ENCODE measurements at regions not wholly inside any gene's neighbourhood (a gene's known extent, or its start where the extent isn't known, plus 50 kb on each side); places are given as distances from the start of the nearest gene placed in this dataset.

DNA sequence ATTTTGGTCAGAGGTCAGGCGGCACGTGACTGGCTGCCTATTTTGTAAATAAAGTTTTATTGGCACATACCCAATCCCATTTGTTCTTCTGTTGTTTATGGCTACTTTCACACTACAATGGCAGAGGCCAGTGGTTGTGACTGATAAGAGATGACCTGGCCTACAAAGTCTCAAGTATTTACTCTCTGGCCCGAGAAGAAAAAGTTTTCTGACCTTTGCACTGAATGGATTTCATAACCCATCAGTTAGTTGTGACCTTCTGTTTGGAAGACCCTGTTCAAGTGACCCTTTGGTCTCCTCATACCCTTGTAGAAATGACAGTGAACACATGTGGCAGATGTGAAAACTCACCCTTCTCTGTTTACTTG is 121.4 kb upstream of the MGAT5 start:
- H4K20me1 ChIP-seq (ENCODE audit: control insufficient read depth, extremely low read depth, insufficient read depth, low read length) = peaks cover 1% of the 10 kb centered on the region
- H3K27ac ChIP-seq (ENCODE audit: insufficient read depth, low read length) = no peak overlapping the region
- no peak overlapping the region for H3K9ac ChIP-seq (ENCODE audit: insufficient read depth, low read length)
- H3K4me2 ChIP-seq (ENCODE audit: extremely low read depth, insufficient read depth, low read length) = no peak overlapping the region
- H3K79me2 ChIP-seq (ENCODE audit: control insufficient read depth, insufficient read depth, low read length) = peaks cover 65% of the 10 kb centered on the region
- H3K4me1 ChIP-seq (ENCODE audit: control insufficient read depth, extremely low read depth, insufficient read depth, low read length) = peaks cover 16% of the 10 kb centered on the region
- DNase-seq (ENCODE audit: low read depth in 2 of 2) = no peak
- H3K9me3 ChIP-seq (ENCODE audit: control insufficient read depth, insufficient read depth, low read depth, low read length) = no peaks in the 10 kb centered on the region
- TF ChIP-seq, protein P1, sequence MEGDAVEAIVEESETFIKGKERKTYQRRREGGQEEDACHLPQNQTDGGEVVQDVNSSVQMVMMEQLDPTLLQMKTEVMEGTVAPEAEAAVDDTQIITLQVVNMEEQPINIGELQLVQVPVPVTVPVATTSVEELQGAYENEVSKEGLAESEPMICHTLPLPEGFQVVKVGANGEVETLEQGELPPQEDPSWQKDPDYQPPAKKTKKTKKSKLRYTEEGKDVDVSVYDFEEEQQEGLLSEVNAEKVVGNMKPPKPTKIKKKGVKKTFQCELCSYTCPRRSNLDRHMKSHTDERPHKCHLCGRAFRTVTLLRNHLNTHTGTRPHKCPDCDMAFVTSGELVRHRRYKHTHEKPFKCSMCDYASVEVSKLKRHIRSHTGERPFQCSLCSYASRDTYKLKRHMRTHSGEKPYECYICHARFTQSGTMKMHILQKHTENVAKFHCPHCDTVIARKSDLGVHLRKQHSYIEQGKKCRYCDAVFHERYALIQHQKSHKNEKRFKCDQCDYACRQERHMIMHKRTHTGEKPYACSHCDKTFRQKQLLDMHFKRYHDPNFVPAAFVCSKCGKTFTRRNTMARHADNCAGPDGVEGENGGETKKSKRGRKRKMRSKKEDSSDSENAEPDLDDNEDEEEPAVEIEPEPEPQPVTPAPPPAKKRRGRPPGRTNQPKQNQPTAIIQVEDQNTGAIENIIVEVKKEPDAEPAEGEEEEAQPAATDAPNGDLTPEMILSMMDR (conservative IDR thresholded peaks at IDR 0.05 in 1 of 2, IDR thresholded peaks at IDR 0.05 in 1 of 2; ENCODE audit: low read depth in 1 of 2, low read length in 2 of 2) = no peak
- TF ChIP-seq EZH2 (IDR thresholded peaks at IDR 0.05; ENCODE audit: low read length, missing control alignments) = no peak
- no peaks in the 10 kb centered on the region for H3K27me3 ChIP-seq (ENCODE audit: control insufficient read depth, insufficient read depth, low read length)
- H2AFZ ChIP-seq (ENCODE audit: low read length) = no peak overlapping the region
- H3K36me3 ChIP-seq (ENCODE audit: control insufficient read depth, insufficient read depth, low read length) = no peaks in the 10 kb centered on the region
- no peak overlapping the region for H3K4me3 ChIP-seq (replicated peaks in 1 of 4; ENCODE audit: control extremely low read depth in 1 of 4, insufficient read depth in 1 of 4, low read depth in 3 of 4, low read length in 4 of 4)

DNA sequence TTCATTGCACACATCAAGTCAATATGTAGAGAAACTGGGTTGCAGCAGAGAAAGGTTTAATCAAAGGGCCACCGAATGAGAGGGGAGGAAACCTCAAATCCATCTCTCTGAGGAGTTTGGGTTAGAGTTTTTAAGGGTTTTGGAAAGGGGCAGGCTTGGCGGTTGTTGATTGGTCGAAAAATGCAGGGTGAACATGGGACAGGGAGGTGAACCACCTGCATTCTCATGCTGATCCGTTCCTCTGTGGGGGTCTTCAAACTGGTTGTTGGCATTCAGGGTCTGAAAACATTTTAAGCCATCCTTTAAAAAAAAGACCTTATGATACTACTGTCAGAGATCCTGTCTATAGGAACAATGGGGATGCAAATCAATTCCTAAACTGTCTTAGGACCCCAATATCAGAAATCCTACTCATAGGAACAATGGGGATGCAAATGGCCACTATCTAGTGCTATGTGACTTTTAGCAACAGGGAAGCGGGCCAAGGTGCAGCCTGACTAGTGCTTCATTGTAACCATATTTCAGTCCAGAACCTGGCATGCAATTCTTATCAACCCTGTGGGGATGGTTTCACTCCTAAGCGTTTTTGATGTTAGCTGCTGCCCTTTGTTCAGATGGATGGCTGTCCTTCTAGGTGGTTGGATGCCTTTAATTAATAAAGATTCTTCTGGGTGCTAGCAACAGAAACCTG is 120.1 kb upstream of the MGAT5 start:
- H3K36me3 ChIP-seq (ENCODE audit: control insufficient read depth, insufficient read depth, low read length) = no peaks in the 10 kb centered on the region
- H2AFZ ChIP-seq (ENCODE audit: low read length) = no peak overlapping the region
- H3K27me3 ChIP-seq (ENCODE audit: control insufficient read depth, insufficient read depth, low read length) = no peaks in the 10 kb centered on the region
- no peak overlapping the region for H3K27ac ChIP-seq (ENCODE audit: insufficient read depth, low read length)
- no peak overlapping the region for H3K4me2 ChIP-seq (ENCODE audit: extremely low read depth, insufficient read depth, low read length)
- H3K4me1 ChIP-seq (ENCODE audit: control insufficient read depth, extremely low read depth, insufficient read depth, low read length) = peaks cover 24% of the 10 kb centered on the region
- TF ChIP-seq, protein P1 (conservative IDR thresholded peaks at IDR 0.05 in 1 of 2, IDR thresholded peaks at IDR 0.05 in 1 of 2; ENCODE audit: low read depth in 1 of 2, low read length in 2 of 2) = no peak
- TF ChIP-seq EZH2 (IDR thresholded peaks at IDR 0.05; ENCODE audit: low read length, missing control alignments) = no peak
- H3K4me3 ChIP-seq (replicated peaks in 1 of 4; ENCODE audit: control extremely low read depth in 1 of 4, insufficient read depth in 1 of 4, low read depth in 3 of 4, low read length in 4 of 4) = no peak overlapping the region
- peaks cover 1% of the 10 kb centered on the region for H4K20me1 ChIP-seq (ENCODE audit: control insufficient read depth, extremely low read depth, insufficient read depth, low read length)
- peaks cover 67% of the 10 kb centered on the region for H3K79me2 ChIP-seq (ENCODE audit: control insufficient read depth, insufficient read depth, low read length)
- H3K9ac ChIP-seq (ENCODE audit: insufficient read depth, low read length) = no peak overlapping the region
- no peak for DNase-seq (ENCODE audit: low read depth in 2 of 2)
- no peaks in the 10 kb centered on the region for H3K9me3 ChIP-seq (ENCODE audit: control insufficient read depth, insufficient read depth, low read depth, low read length)

DNA sequence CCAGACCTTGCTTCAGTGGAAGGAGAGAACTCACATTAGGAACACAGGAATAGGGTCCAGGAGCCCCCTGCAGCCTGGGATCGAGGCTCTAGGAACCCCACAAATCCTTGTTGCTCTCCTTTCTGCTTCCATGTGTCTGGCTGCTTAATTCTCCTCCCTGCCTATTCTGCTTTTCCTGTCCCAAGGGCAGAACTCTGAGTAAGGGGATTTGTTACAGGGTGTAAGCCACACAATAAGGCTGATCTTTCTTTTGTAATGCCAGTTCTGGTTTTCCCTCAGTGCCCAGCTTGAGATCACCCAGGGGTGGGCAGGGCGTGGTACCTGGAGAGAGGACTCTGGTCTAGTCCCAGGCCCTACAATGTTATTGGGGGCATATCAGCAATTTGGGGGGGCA is 119.6 kb upstream of the MGAT5 start:
- H3K9me3 ChIP-seq (ENCODE audit: control insufficient read depth, insufficient read depth, low read depth, low read length) = no peaks in the 10 kb centered on the region
- no peak overlapping the region for H3K4me2 ChIP-seq (ENCODE audit: extremely low read depth, insufficient read depth, low read length)
- no peak for DNase-seq (ENCODE audit: low read depth in 2 of 2)
- H3K27me3 ChIP-seq (ENCODE audit: control insufficient read depth, insufficient read depth, low read length) = no peaks in the 10 kb centered on the region
- no peak overlapping the region for H3K27ac ChIP-seq (ENCODE audit: insufficient read depth, low read length)
- no peak overlapping the region for H3K9ac ChIP-seq (ENCODE audit: insufficient read depth, low read length)
- peaks cover 1% of the 10 kb centered on the region for H4K20me1 ChIP-seq (ENCODE audit: control insufficient read depth, extremely low read depth, insufficient read depth, low read length)
- H3K4me1 ChIP-seq (ENCODE audit: control insufficient read depth, extremely low read depth, insufficient read depth, low read length) = peaks cover 24% of the 10 kb centered on the region
- peaks cover 68% of the 10 kb centered on the region for H3K79me2 ChIP-seq (ENCODE audit: control insufficient read depth, insufficient read depth, low read length)
- H2AFZ ChIP-seq (ENCODE audit: low read length) = no peak overlapping the region
- TF ChIP-seq, protein P1 (conservative IDR thresholded peaks at IDR 0.05 in 1 of 2, IDR thresholded peaks at IDR 0.05 in 1 of 2; ENCODE audit: low read depth in 1 of 2, low read length in 2 of 2) = no peak
- no peak for TF ChIP-seq EZH2 (IDR thresholded peaks at IDR 0.05; ENCODE audit: low read length, missing control alignments)
- no peak overlapping the region for H3K4me3 ChIP-seq (replicated peaks in 1 of 4; ENCODE audit: control extremely low read depth in 1 of 4, insufficient read depth in 1 of 4, low read depth in 3 of 4, low read length in 4 of 4)
- H3K36me3 ChIP-seq (ENCODE audit: control insufficient read depth, insufficient read depth, low read length) = no peaks in the 10 kb centered on the region
